GM21526 (cell line): ENCODE measurements at regions not wholly inside any gene's neighbourhood (a gene's known extent, or its start where the extent isn't known, plus 50 kb on each side); places are given as distances from the start of the nearest gene placed in this dataset.
"Not testable (repeated sequence)": the region's sequence is repeated elsewhere in the genome, so short reads cannot be mapped to it uniquely, and the experiment has no call there.

Experiments
- ATAC-seq: cut with Tn5 transposase; IDR thresholded peaks from one replicate; pipeline ENCODE4 v1.9.1; 2021; ENCODE audit warnings: moderate library complexity; ENCODE audit not compliant: unreplicated experiment, low FRiP score

DNA sequence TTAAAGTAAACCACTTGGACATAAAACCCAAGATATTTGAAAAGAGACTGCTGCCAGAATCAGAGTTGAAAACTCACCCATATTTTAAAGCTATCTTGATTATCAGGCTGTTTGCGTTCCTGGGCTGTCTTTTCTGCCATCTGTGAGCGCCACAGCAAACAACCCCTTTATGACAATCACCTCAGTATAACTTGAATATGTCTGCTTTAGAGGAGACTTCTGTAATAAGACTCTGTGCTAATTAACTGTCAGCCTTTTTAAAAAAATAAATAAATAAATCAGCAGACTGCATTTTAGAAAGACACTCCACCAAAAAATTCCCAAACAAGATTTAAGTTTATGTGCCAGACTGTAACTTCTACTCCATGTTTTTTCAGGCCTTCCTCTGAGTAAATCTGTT is 375.7 kb upstream of the CCNH start:
- no peak for ATAC-seq

DNA sequence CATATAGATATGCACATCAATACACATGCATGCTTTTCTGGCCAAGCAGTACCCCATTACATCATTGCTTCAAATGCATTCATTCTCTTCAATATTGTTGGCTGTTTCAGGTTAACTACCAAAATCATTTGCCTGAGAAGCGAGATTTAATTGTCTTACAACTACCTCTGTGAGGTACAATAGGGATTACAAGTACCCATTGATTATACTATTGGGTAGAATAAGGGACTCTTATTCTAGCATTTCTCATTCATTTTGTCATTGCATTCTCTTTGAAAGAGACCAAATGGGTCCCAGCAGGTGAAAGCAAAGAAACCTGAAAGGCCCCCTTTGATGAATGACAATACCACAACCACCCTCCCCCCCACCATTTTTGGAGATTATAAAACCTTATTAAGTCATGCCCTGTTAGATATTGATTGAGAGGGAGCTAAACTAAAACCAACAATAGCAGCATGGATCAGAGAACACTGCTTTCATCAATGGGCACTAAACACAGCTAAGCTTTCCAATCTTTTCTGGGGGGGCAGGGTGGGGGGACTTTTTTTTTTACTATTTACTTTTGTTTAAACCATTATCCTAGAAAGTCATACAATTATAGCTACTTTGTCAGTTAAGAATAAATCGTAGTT is 375.0 kb upstream of the CCNH start:
- ATAC-seq, result no peak

DNA sequence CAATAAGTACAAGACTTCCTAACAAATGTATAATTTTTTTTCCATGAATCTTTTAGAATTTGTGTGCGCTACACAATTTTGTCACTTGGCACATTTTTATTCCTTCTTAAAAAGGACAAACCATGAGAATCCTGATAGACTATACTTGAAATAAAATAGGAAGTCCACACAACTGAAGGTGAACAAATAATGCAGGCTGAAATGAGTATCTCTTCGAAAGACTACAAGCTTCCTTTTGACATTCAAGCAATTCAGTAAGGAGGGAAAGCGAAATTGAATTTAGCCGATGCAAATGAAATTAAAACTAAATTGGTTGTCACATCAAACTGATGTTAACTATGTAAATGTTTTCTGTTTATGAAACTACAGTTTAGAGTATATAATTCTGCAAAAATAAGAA is 374.4 kb upstream of the CCNH start:
- no peak for ATAC-seq

DNA sequence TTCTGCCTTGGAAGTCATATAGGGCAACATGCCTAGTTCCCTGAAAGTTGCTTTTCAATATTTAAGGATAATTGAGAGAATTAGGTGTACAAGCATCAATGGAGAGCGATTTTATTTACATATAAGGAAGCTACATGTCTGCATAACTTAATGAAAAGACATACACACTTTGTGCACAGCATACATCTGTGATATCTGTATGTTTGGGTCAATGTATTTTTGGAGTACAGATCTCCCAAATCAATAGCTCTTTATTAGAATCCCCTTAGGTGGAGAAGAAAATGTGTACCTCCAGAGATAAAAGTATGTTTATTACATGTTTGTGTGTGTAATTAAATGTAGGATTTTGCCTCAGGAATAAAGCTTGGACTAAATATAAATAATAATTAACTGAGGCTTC is 373.7 kb upstream of the CCNH start:
- no peak for ATAC-seq

DNA sequence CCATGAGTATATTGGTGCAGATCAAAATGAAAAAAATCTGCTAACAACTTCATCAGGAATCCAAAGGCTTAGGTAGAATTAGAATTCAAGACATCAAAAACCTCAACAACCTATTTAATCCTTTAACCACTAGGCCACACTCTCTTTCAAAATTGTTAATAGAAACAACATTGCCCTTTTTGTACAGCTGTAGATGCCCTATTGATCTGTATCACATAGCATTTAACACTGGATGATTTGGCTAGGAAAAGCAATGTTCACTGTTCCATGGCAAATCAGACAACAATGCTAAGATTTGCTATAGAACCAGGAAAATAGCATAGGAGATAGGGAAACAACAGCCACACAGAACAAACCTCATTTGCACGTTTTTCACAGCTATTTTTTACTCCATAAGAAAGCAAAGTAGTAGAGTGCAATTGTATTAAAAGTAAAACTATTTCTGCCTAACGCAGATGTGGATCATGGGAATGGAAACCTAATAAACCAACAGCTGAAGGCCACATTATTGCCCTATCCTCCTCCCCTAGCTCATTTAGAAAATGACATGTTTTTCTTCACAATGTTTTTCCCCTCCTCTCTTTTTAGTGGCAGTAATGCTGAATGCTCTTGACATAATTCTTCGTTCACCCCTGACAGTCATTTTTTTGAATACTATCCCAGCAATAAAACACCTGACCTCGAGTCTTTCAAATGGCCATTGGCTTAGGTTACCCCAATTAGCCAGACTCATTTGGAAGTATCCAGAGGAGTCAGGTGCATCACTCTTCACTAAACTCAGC is 373.0 kb upstream of the CCNH start:
- ATAC-seq, result no peak

DNA sequence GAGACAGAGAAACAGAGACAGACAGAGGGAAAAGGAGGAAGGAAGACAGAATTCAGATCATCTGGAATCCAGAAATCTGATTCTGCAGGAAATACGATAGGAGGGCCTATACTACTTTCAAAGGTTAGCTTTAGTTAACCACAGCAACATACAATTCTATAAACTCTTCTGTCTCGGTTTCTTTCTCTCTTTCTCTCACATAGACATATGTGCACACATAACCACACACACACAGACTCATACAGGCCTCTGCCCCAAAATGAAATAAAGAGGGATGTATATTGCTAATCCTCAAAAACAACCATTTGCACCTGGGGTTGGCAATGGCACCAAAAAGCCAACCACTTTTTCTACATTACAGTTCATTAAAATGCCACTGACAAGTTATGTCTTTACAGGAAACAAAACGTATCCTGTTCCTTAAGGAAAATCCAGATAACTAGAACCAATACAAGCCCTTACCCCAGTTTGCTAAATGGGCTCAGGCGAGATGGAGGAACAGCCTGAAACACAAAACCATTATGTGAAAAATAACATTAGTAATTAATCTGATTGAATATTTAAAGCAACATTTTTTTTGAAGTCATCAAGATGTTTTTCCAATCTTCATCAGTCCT is 372.3 kb upstream of the CCNH start:
- no peak for ATAC-seq

DNA sequence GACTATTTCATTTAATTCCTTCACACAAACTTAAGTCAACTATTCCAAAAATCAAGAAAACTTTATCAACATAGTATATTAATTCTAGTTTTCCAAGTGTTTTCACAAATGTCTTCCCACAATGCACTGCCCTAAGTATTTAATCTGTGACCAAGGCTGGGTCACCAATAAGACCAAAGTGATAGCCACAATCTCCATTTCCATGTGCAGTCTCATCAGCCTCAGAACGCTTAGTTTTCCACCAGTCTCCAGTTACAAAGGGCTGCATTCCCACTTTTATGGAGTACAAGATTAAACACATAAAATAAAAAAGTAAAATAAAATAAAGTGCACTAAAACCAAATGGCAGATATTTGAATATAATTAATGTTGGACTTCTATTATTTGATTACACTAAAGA is 371.6 kb upstream of the CCNH start:
- ATAC-seq, result no peak

DNA sequence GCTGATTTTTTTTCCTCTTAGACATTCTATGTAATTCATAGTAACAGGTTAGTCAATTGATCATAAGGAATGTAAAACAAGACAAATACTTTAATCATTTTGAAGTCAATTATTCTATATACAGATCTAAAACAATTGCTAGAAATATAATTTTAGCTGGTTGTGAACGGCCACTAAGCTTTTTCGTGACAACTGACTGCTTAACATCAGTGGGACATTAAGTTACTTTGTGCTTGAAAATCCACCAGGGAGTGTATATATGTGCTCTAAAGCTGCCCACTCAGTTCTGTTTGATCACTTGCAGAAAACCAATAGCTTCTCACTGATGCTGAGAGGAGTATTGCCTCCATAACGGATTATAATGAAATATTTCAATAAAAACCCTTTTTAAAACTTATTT is 370.2 kb upstream of the CCNH start:
- ATAC-seq, result no peak

DNA sequence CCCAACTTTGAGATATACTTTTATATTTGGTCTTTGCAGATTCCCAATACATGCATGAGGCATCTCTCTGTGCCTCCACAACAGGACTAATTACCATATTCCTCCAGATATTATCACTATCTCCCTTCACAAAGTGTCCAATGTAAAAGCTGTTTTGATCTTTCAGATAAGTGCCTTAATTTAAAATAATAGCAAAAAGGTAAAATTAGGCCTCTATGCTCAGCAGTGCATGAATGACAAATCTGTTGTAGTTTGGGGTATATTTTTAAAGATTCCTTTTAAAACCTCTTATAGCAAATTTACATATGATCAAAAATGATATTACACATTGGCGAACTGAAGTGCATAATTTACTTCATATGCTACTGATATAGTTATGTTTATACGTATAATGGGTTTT is 369.2 kb upstream of the CCNH start:
- ATAC-seq, result no peak

DNA sequence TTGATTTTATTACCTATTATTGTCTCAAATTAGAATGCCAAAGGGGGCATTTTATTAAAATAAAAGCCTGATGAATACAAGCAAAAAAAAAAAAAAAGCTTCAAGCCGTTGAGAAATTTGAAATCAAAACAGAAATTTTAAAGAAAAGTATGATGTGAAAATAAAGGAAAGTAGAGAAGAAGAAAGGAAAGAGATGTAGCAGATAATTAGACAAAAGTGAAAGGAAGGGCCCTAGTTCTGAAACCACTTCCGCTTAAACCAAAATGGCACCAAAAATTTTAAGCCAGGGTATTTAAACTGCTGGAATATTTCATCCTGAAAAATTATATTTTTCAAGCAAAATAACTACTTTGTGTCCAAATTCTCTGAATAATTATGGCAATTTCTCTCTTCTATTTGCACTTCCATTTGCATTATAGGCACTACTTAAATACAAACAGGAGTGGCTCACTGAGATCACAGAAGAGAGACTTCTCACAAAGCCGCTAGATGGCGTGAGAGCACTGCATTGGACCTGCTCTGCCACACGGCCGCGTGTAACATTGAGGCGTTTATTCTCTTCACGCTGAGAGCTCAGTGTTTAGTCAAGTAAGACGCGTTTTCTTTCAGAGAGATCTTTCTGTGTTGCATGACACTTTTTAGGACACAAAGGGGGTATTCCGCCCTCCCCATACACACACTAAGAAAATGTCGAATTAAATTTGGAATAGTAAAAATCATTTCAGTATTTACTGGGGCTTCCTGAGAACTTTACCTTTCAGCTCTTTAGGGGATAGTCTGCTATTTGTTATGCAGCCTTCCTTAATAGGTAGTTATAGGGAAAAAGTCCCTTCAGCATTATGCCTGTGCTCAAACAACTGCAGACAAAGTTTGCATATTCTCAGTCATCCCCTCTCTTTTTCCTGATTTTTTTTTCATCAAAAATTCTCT is 368.4 kb upstream of the CCNH start:
- ATAC-seq, result peak; percentile 99

DNA sequence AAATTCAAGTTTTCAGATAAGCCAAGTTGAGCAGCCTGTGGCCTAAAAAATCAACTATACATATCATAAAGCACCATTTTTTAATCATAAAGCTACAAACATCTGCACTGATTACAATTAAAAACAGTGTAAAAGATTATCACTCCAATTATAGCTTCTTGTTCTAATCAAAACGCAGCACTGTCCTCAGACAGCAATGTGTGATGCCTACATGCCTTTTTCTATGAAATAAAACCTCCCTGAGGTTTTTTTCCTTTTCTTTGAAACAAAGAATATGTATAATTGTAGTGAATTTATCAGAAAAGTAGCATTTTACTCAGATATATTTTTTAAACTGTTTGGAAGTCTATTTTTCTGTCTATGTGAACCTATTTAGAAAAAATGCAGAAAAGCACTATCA is 366.1 kb upstream of the CCNH start:
- ATAC-seq, result no peak

DNA sequence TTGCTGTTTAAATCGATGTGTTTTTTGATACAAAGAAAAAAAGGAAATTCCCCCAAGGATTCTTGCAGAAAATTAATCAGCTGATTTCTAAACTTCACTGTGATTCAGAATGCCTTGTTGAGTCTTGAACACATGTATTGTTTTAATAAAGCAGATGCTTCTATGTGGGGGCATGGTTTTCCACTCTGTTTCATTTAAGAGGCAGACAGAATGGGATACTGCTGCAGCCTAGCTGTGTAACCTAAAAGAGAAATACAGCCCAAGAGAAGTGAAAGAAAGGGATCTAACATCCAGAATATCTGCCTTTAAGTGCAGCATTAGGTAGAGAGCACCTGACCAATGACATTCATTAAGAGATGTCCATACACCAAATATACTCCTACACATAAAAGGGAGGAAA is 365.1 kb upstream of the CCNH start:
- ATAC-seq, result no peak

DNA sequence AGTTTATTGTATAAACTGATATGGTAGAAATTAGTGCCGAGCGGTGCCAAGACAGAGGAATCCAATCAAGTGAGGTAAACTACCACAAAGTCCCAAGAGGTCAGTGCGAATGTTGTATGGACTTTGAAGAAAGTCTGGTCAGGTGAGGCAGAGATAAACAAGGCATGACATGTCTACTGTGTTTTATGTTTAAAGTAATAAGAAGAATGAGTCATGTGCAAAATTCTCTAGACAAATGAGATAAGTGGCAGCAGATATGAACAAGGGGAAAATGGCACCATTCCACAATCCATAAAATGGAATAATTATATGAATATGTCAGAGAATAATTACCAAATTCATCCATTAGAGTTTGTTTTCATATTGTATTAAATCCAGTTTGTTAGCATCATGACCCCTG is 364.1 kb upstream of the CCNH start:
- no peak for ATAC-seq

DNA sequence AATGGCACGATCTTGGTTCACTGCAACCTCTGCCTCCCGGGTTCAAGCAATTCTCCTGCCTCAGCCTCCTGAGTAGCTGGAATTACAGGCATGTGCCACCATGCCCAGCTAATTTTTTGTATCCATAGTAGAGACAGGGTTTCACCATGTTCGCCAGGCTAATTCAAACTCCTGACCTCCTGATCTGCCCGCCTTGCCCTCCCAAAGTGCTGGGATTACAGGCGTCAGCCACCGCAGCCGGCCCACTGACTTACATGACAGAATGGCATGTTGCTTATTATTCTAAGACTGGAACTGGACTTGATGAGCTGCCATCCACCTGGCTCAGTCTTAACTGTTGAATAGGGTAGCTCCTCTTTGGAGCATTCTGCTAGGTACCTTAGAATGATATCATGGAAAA is 363.6 kb upstream of the CCNH start:
- not testable (repeated sequence) for ATAC-seq

DNA sequence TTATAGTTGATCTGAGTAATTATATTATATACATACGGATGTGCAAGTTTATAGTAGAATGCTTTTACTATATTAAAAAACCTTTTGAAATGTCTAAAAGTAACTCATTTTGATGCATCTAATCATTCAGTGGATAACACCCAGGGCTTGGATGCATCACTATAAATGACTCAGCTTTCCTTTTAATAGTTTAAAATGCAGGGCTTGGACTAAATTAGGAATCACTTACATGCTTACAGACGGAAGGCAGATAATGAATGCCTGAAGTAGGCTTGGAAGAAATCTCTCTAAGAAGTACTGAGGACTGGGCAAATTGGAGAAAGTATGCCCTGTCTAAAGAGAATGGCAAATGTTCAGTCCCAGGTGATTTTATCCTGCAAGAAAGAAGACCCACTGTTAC is 362.5 kb upstream of the CCNH start:
- no peak for ATAC-seq

DNA sequence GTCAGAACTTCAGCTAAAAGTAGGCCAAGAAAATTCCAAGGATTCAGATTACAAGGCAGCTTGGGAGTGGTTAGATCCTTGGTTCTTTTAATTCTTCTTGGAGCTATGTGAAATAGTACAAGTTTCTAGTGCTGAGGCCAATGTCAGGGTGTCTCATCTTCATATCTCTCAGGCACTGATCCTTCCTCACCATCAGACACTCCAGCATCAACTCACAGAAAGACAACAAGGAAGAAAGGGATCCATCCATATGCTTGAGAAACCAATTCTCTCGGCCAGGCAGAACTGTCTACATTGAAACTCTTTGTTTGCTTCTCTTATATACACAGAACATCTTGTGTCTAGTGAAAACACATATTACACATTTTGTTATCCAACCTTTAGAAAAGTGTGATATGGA is 362.1 kb upstream of the CCNH start:
- no peak for ATAC-seq

DNA sequence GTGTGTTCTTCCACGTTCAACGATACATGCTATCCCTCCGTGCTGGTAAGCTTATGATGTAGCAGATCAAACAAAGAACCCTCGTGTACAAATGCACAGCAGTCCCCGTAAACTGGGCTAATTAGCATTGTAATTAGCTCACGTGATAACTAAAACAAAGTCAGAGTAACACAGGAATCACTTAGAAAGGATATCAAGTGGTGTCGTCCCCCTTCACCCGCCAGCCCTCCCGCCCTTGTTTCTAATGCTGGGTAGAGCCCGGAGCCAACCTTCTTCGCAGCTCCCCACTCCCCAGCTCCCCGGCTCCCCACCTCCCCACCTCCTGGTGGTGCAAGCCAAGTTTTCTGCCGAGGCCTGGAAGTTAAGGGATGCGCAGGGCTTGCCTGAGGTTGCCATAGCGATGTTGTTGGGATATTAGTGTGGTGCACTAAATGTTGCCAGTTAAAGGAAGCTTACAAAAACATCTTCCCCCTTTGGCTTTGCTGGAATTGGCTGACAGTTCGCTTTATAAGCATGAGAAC is 357.9 kb upstream of the CCNH start:
- ATAC-seq, result no peak

DNA sequence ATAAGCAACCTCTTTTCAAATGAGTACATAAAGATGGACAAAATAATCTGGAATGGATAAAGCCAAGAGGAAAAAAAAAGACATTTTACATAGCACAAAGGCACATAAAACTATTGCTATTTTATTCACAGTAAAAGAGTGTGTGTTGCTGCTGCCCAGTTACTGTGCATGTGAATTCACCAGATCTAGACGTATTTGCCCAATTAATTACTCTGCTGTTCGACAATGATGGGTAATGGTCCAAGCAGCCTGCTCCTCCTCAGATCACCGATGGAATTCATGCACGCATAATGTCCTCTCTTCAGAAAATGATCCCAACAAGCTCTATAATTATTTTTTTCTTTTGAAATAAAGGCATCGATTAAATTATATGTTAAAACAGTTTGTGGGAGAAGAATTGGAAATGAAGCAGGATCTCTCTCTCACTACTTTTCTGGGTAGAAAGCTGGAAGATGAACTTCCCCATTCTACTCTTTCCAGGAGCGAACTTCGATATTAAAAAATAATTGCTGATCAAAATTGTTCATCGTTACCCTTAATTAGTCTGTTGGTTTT is 357.4 kb upstream of the CCNH start:
- ATAC-seq, result no peak

DNA sequence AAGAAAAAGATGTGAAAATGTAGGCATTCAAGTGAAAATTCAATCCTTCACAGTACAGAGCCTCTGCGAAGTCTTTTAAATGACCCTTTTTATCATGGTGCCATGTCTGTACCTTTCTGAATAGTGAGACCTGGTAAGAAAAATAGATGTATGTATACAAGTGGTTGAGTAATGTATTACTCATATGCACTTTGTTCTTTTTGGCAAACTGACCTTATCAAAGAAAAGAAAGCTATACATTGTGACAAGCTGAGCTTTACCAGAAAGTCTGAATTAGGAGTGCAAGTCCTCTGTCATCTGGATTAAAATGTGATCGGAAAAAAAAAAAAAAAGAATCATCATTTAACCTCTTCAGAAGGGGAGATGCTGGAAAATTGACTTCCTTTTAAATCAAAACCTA is 356.4 kb upstream of the CCNH start:
- ATAC-seq, result no peak

DNA sequence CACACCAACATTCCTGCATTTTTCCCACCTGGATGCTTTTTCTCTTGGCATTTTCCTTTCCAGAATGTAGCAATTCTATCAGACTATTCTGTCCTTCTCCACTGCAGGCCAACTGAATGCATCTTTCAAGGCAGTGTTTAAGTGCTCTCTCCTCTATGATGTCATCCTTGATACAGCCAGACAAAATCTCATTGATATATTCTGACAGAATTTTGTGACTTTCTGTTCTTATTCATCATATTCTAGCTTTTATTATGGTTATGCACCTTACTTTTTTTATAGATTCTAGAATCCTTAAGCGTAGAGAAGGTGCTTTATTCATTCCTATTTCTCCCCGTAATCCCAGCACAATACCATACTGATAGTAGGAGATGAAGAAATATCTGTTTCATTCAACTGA is 355.5 kb upstream of the CCNH start:
- no peak for ATAC-seq
